ENCODE measurements at regions not wholly inside any gene's neighbourhood (a gene's known extent, or its start where the extent isn't known, plus 50 kb on each side); places are given as distances from the start of the nearest gene placed in this dataset.
A peak's percentile ranks its signal among the peaks of the same experiment; 100 is the strongest.

DNA sequence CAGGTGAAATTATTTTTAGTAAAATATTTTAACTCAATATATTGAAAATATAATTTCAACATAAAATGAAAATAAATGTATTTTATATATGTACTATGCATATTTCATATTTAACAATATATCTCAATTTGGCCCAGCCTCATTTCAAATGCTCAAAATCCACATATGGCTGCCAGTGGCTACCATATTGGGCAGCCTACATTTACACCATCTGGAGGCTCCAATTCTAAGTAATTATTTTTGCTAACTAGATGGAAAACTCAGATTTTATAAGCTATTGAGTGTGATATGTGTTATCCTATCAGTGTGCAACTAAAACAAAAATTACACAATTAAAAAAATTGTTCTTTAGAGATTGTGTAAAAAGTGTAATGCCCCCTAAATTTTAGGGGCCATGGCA is 96.9 kb downstream of the SOX4 start:
- peaks cover 17% of the 10 kb centered on the region for H3K4me1 Mint-ChIP-seq (ENCODE audit: low read depth, unreplicated experiment)
- Histone ChIP-seq H3K4me2 (ENCODE audit: low read length) (no peak overlapping the region), H3K27ac (ENCODE audit: low read depth, low read length) (no peak overlapping the region), H2AFZ (ENCODE audit: low read depth, low read length) (no peak overlapping the region), H4K20me1 (ENCODE audit: insufficient read depth, low read length) (peaks cover 7% of the 10 kb centered on the region), H3K4me1 (ENCODE audit: insufficient read depth, low read length) (no peaks in the 10 kb centered on the region), H3K79me2 (ENCODE audit: insufficient read depth, low read length) (peaks cover 64% of the 10 kb centered on the region), H3K36me3 (ENCODE audit: insufficient read depth, low read length) (no peaks in the 10 kb centered on the region), H3K9ac (ENCODE audit: low read length) (no peak overlapping the region), H3K9me3 (ENCODE audit: insufficient read depth, low read depth, low read length) (no peaks in the 10 kb centered on the region), H3K4me3 (ENCODE audit: insufficient read depth, low read depth, low read length) (no peak overlapping the region), H3K27me3 (ENCODE audit: insufficient read depth, low read length) (no peaks in the 10 kb centered on the region)
- no peak overlapping the region for H3K27ac Mint-ChIP-seq (ENCODE audit: unreplicated experiment)
- no peaks in the 10 kb centered on the region for H3K27me3 Mint-ChIP-seq (ENCODE audit: low read depth, unreplicated experiment)
- peaks cover 26% of the 10 kb centered on the region for H3K36me3 Mint-ChIP-seq (ENCODE audit: low read depth, unreplicated experiment)
- FAIRE-seq (no peak), DNase-seq (ENCODE audit: low read depth) (no peak)
- peaks cover 12% of the 10 kb centered on the region for H3K9me3 Mint-ChIP-seq (ENCODE audit: unreplicated experiment)
- H3K4me3 Mint-ChIP-seq (ENCODE audit: unreplicated experiment), result no peak overlapping the region
- no peak for TF ChIP-seq EZH2 (IDR thresholded peaks at IDR 0.05; ENCODE audit: insufficient read depth, low read length)
- TF ChIP-seq, protein P1, sequence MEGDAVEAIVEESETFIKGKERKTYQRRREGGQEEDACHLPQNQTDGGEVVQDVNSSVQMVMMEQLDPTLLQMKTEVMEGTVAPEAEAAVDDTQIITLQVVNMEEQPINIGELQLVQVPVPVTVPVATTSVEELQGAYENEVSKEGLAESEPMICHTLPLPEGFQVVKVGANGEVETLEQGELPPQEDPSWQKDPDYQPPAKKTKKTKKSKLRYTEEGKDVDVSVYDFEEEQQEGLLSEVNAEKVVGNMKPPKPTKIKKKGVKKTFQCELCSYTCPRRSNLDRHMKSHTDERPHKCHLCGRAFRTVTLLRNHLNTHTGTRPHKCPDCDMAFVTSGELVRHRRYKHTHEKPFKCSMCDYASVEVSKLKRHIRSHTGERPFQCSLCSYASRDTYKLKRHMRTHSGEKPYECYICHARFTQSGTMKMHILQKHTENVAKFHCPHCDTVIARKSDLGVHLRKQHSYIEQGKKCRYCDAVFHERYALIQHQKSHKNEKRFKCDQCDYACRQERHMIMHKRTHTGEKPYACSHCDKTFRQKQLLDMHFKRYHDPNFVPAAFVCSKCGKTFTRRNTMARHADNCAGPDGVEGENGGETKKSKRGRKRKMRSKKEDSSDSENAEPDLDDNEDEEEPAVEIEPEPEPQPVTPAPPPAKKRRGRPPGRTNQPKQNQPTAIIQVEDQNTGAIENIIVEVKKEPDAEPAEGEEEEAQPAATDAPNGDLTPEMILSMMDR (IDR thresholded peaks at IDR 0.05; ENCODE audit: insufficient read depth, low read depth, low read length), result no peak

DNA sequence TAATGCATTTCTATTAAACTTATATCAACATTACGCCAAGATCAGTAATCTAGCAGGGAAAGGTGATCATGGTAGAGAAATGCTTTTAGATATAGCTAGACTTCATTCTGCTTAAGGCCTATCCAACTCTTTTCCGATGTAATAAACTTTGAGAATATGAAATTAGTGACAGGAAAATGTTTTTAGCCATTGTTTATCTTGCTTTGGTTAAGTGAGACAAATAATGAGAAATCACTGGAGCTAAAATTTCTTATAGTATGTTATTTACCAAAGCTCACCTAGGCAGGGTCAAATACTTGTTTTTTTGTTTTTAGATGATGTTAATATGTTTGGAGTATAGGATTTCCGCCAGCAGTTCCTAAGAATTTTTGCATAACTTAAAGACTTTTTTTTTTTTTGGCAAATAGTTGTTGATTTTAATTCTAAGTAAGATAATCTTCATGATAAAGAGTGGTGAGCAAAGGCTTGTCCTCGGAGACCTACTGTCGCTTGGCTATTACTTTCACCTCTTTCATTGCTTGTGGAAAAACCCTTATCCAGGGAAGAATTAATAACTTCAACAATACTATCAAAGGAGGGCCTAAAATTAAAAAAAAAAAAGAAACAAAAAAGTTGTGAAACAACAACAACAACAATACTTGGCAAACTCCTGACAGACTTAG is 98.3 kb downstream of the SOX4 start:
- peaks cover 60% of the 10 kb centered on the region for H3K79me2 ChIP-seq (ENCODE audit: insufficient read depth, low read length)
- no peaks in the 10 kb centered on the region for H3K27me3 ChIP-seq (ENCODE audit: insufficient read depth, low read length)
- Mint-ChIP-seq H3K36me3 (ENCODE audit: low read depth, unreplicated experiment) (peaks cover 22% of the 10 kb centered on the region), H3K9me3 (ENCODE audit: unreplicated experiment) (peaks cover 12% of the 10 kb centered on the region), H3K27me3 (ENCODE audit: low read depth, unreplicated experiment) (no peaks in the 10 kb centered on the region), H3K4me1 (ENCODE audit: low read depth, unreplicated experiment) (peaks cover 16% of the 10 kb centered on the region), H3K4me3 (ENCODE audit: unreplicated experiment) (no peak overlapping the region), H3K27ac (ENCODE audit: unreplicated experiment) (no peak overlapping the region)
- peaks cover 4% of the 10 kb centered on the region for H4K20me1 ChIP-seq (ENCODE audit: insufficient read depth, low read length)
- H3K36me3 ChIP-seq (ENCODE audit: insufficient read depth, low read length), result no peaks in the 10 kb centered on the region
- FAIRE-seq (no peak), DNase-seq (ENCODE audit: low read depth) (no peak)
- no peak overlapping the region for H3K4me2 ChIP-seq (ENCODE audit: low read length)
- H3K4me1 ChIP-seq (ENCODE audit: insufficient read depth, low read length), result no peaks in the 10 kb centered on the region
- no peak overlapping the region for H3K4me3 ChIP-seq (ENCODE audit: insufficient read depth, low read depth, low read length)
- H3K9ac ChIP-seq (ENCODE audit: low read length), result no peak overlapping the region
- H3K27ac ChIP-seq (ENCODE audit: low read depth, low read length), result no peak overlapping the region
- no peak overlapping the region for H2AFZ ChIP-seq (ENCODE audit: low read depth, low read length)
- no peaks in the 10 kb centered on the region for H3K9me3 ChIP-seq (ENCODE audit: insufficient read depth, low read depth, low read length)
- no peak for TF ChIP-seq EZH2 (IDR thresholded peaks at IDR 0.05; ENCODE audit: insufficient read depth, low read length)
- TF ChIP-seq, protein P1 (IDR thresholded peaks at IDR 0.05; ENCODE audit: insufficient read depth, low read depth, low read length), result no peak

DNA sequence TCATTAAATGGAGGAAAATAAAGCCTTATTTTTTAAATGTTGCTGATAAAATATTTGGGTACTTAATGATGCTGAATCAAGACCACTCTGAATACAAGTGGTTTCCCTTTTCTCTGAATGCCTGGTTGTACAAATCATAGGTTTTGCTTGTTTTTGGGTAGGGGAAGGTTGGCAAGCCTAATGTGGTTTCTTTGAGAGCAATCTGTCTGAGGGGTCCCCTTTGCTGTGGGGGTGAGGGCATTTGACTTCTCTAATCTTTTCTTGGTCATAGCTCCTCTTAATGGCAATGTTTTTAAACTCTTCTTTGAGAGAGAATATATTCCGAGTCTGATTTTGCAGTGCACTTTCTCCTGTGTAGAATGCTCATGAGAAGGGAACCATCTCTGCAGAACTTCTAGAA is 99.2 kb downstream of the SOX4 start:
- Mint-ChIP-seq H3K36me3 (ENCODE audit: low read depth, unreplicated experiment) (peaks cover 16% of the 10 kb centered on the region), H3K4me3 (ENCODE audit: unreplicated experiment) (peak overlapping the region; percentile 7), H3K9me3 (ENCODE audit: unreplicated experiment) (peaks cover 8% of the 10 kb centered on the region), H3K4me1 (ENCODE audit: low read depth, unreplicated experiment) (peaks cover 14% of the 10 kb centered on the region), H3K27me3 (ENCODE audit: low read depth, unreplicated experiment) (no peaks in the 10 kb centered on the region), H3K27ac (ENCODE audit: unreplicated experiment) (no peak overlapping the region)
- Histone ChIP-seq H3K4me2 (ENCODE audit: low read length) (no peak overlapping the region), H3K4me3 (ENCODE audit: insufficient read depth, low read depth, low read length) (no peak overlapping the region), H3K27me3 (ENCODE audit: insufficient read depth, low read length) (no peaks in the 10 kb centered on the region), H3K9ac (ENCODE audit: low read length) (no peak overlapping the region), H3K9me3 (ENCODE audit: insufficient read depth, low read depth, low read length) (no peaks in the 10 kb centered on the region), H3K27ac (ENCODE audit: low read depth, low read length) (no peak overlapping the region), H3K36me3 (ENCODE audit: insufficient read depth, low read length) (no peaks in the 10 kb centered on the region), H3K4me1 (ENCODE audit: insufficient read depth, low read length) (no peaks in the 10 kb centered on the region), H4K20me1 (ENCODE audit: insufficient read depth, low read length) (peaks cover 4% of the 10 kb centered on the region), H2AFZ (ENCODE audit: low read depth, low read length) (no peak overlapping the region), H3K79me2 (ENCODE audit: insufficient read depth, low read length) (peaks cover 58% of the 10 kb centered on the region)
- no peak for DNase-seq (ENCODE audit: low read depth)
- TF ChIP-seq EZH2 (IDR thresholded peaks at IDR 0.05; ENCODE audit: insufficient read depth, low read length), result no peak
- TF ChIP-seq, protein P1 (IDR thresholded peaks at IDR 0.05; ENCODE audit: insufficient read depth, low read depth, low read length), result no peak
- FAIRE-seq, result no peak
